ENCODE measurements at regions not wholly inside any gene's neighbourhood (a gene's known extent, or its start where the extent isn't known, plus 50 kb on each side); places are given as distances from the start of the nearest gene placed in this dataset.

- Histone ChIP-seq H3K36me3 (ENCODE audit: insufficient read depth, low read length) (no peaks in the 10 kb centered on the region), H3K9me3 (ENCODE audit: low read length) (no peaks in the 10 kb centered on the region), H3K9ac (ENCODE audit: low read length) (no peak overlapping the region), H3K27ac (ENCODE audit: low read length) (no peak overlapping the region), H2AFZ (ENCODE audit: low read depth, low read length) (no peak overlapping the region), H3K79me2 (replicated peaks; ENCODE audit: insufficient read depth, low read length) (no peaks in the 10 kb centered on the region), H3K4me2 (ENCODE audit: low read length) (no peak overlapping the region), H3K4me3 (ENCODE audit: low read length) (no peak overlapping the region), H4K20me1 (ENCODE audit: insufficient read depth) (no peaks in the 10 kb centered on the region), H3K27me3 (ENCODE audit: insufficient read depth, low read depth, low read length) (no peaks in the 10 kb centered on the region), H3F3A (ENCODE audit: insufficient read depth, low read length, poor library complexity, severe bottlenecking) (no peaks in the 10 kb centered on the region), H3K9me2 (ENCODE audit: insufficient read depth, low read length) (no peaks in the 10 kb centered on the region)
- no peak for TF ChIP-seq SMC3 (conservative IDR thresholded peaks at IDR 0.05; ENCODE audit: poor library complexity)
- no peak for TF ChIP-seq CTCF (IDR thresholded peaks at IDR 0.05; ENCODE audit: poor library complexity, severe bottlenecking)
- TF ChIP-seq EZH2 (IDR thresholded peaks at IDR 0.05; ENCODE audit: borderline replicate concordance, insufficient read depth, low read length, poor library complexity, severe bottlenecking): no peak
- no peak for TF ChIP-seq MXI1 (conservative IDR thresholded peaks at IDR 0.05; ENCODE audit: poor library complexity, severe bottlenecking)
- no peak for TF ChIP-seq TAF1 (IDR thresholded peaks at IDR 0.05; ENCODE audit: low read depth)
- no peak for TF ChIP-seq REST (IDR thresholded peaks at IDR 0.05; ENCODE audit: borderline replicate concordance)
Observed at GRCh38 chrX:128142745-128143144, 90.5 kb upstream of the ACTRT1 start.

GRCh38 chrX:128106630-128107029, 54.4 kb upstream of the ACTRT1 start:
- H3K36me3 ChIP-seq (ENCODE audit: insufficient read depth, low read length): no peaks in the 10 kb centered on the region
- no peaks in the 10 kb centered on the region for H3K9me2 ChIP-seq (ENCODE audit: insufficient read depth, low read length)
- no peak overlapping the region for H3K4me3 ChIP-seq (ENCODE audit: low read length)
- H3K79me2 ChIP-seq (replicated peaks; ENCODE audit: insufficient read depth, low read length): no peaks in the 10 kb centered on the region
- no peak overlapping the region for H2AFZ ChIP-seq (ENCODE audit: low read depth, low read length)
- no peaks in the 10 kb centered on the region for H4K20me1 ChIP-seq (ENCODE audit: insufficient read depth)
- no peak for TF ChIP-seq POLR2AphosphoS5 (IDR thresholded peaks at IDR 0.05)
- TF ChIP-seq CTCF (IDR thresholded peaks at IDR 0.05; ENCODE audit: poor library complexity, severe bottlenecking): peak; percentile 36
- peak; percentile 37 for TF ChIP-seq RAD21 (conservative IDR thresholded peaks at IDR 0.05)
- H3K9me3 ChIP-seq (ENCODE audit: low read length): no peaks in the 10 kb centered on the region
- H3K27me3 ChIP-seq (ENCODE audit: insufficient read depth, low read depth, low read length): no peaks in the 10 kb centered on the region
- no peak overlapping the region for H3K9ac ChIP-seq (ENCODE audit: low read length)
- H3K27ac ChIP-seq (ENCODE audit: low read length): no peak overlapping the region
- no peaks in the 10 kb centered on the region for H3F3A ChIP-seq (ENCODE audit: insufficient read depth, low read length, poor library complexity, severe bottlenecking)
- no peak overlapping the region for H3K4me2 ChIP-seq (ENCODE audit: low read length)
